OCI-LY1 (cell line): ENCODE measurements at regions not wholly inside any gene's neighbourhood (a gene's known extent, or its start where the extent isn't known, plus 50 kb on each side); places are given as distances from the start of the nearest gene placed in this dataset.

ENCODE experiments used
- H2AFZ ChIP-seq: fragments of 200-600 bp; sonication (generic), shearing (Covaris generic); 2 replicates; pipeline ENCODE4 v1.6.0; 2014; ENCODE audit warnings: antibody characterized with exemption, mild to moderate bottlenecking, low read length
- H3F3A ChIP-seq: fragments of 200-600 bp; sonication (generic), shearing (Covaris generic); 2 replicates; pipeline ENCODE4 v1.6.0; 2014; ENCODE audit warnings: mild to moderate bottlenecking, antibody characterized with exemption, low read length, moderate library complexity; ENCODE audit not compliant: insufficient read depth
- H3K27ac ChIP-seq: fragments of 200-600 bp; sonication (generic); 2 replicates; pipeline ENCODE4 v1.5.1; 2014; ENCODE audit warnings: low read length, mixed run types, mild to moderate bottlenecking, low read depth; ENCODE audit not compliant: poor library complexity, severe bottlenecking
- H3K27me3 ChIP-seq: fragments of 200-600 bp; sonication (generic); 2 replicates; pipeline ENCODE4 v1.6.0; 2014; ENCODE audit warnings: antibody characterized with exemption, mild to moderate bottlenecking, low read length, moderate library complexity; ENCODE audit not compliant: insufficient read depth
- H3K36me3 ChIP-seq: fragments of 200-600 bp; sonication (generic); 2 replicates; pipeline ENCODE4 v1.6.1; 2014; ENCODE audit warnings: mild to moderate bottlenecking, antibody characterized with exemption, low read length, moderate library complexity, mixed read lengths; ENCODE audit not compliant: insufficient read depth
- H3K4me1 ChIP-seq: fragments of 200-600 bp; sonication (generic); 2 replicates; pipeline ENCODE4 v1.5.1; 2014; ENCODE audit warnings: mild to moderate bottlenecking, low read length, moderate library complexity; ENCODE audit not compliant: insufficient read depth, severe bottlenecking
- H3K4me2 ChIP-seq: fragments of 200-600 bp; sonication (generic), shearing (Covaris generic); 2 replicates; pipeline ENCODE4 v1.6.1; 2014; ENCODE audit warnings: low read length
- H3K4me3 ChIP-seq: fragments of 200-600 bp; sonication (generic); 2 replicates; pipeline ENCODE4 v1.5.1; 2014; ENCODE audit warnings: low read length, low read depth, mild to moderate bottlenecking, mixed read lengths; ENCODE audit not compliant: poor library complexity, severe bottlenecking
- H3K79me2 ChIP-seq: fragments of 200-600 bp; shearing (Covaris generic); 2 replicates; pipeline ENCODE4 v1.6.1; 2016; ENCODE audit warnings: mixed run types, low read length, mixed read lengths; ENCODE audit not compliant: insufficient read depth
- H3K9ac ChIP-seq: fragments of 200-600 bp; sonication (generic), shearing (Covaris generic); 2 replicates; pipeline ENCODE4 v1.6.1; 2014; ENCODE audit warnings: mild to moderate bottlenecking, low read length, mixed read lengths
- H3K9me2 ChIP-seq: fragments of 200-600 bp; sonication (generic), shearing (Covaris generic); 2 replicates; pipeline ENCODE4 v1.6.1; 2014; ENCODE audit warnings: low read depth, mild to moderate bottlenecking, low read length, mixed read lengths
- H3K9me3 ChIP-seq: fragments of 200-600 bp; shearing (Covaris generic); 2 replicates; pipeline ENCODE4 v1.6.1; 2014; ENCODE audit warnings: low read length, mixed read lengths
- H4K20me1 ChIP-seq: fragments of 200-600 bp; sonication (generic), shearing (Covaris generic); 2 replicates; pipeline ENCODE4 v1.6.0; 2016; ENCODE audit warnings: mild to moderate bottlenecking, low read length; ENCODE audit not compliant: insufficient read depth
- EZH2 ChIP-seq: fragments of 200-600 bp; sonication (generic), shearing (Covaris generic); IDR thresholded peaks from 2 replicates; pipeline ENCODE4 v1.8.0; 2017; ENCODE audit warnings: borderline replicate concordance, mixed run types, mild to moderate bottlenecking, antibody characterized with exemption, low read length, moderate library complexity, mixed read lengths
- TF ChIP-seq, protein P1 (sequence below): fragments of 200-600 bp; sonication (generic), shearing (Covaris generic); IDR thresholded peaks from 2 replicates; pipeline ENCODE4 v1.5.1; 2017; ENCODE audit warnings: mild to moderate bottlenecking, antibody characterized with exemption, low read length, moderate library complexity, mixed read lengths

DNA sequence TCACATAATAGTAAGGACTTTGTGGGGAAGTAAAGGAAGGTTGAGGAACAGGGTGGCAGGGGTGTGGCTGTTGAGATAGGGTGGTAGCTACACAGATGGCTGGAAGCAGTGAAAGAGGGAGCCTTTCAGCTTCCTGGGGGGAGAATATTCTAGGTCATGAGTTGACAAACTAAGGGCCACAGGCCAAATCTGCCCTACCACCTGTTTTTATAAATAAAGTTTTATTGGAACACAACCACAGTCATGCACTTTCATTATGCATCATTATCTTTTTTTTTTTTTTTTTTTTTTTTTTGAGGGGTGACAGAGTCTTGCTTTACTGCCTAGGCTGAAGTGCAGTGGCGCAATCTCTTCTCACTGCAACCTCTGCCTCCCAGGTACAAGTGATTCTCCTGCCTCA, 243.1 kb downstream of the NFATC2 start:
- H3K4me1 ChIP-seq = no peaks in the 10 kb centered on the region
- H2AFZ ChIP-seq = no peak overlapping the region
- TF ChIP-seq, protein P1, sequence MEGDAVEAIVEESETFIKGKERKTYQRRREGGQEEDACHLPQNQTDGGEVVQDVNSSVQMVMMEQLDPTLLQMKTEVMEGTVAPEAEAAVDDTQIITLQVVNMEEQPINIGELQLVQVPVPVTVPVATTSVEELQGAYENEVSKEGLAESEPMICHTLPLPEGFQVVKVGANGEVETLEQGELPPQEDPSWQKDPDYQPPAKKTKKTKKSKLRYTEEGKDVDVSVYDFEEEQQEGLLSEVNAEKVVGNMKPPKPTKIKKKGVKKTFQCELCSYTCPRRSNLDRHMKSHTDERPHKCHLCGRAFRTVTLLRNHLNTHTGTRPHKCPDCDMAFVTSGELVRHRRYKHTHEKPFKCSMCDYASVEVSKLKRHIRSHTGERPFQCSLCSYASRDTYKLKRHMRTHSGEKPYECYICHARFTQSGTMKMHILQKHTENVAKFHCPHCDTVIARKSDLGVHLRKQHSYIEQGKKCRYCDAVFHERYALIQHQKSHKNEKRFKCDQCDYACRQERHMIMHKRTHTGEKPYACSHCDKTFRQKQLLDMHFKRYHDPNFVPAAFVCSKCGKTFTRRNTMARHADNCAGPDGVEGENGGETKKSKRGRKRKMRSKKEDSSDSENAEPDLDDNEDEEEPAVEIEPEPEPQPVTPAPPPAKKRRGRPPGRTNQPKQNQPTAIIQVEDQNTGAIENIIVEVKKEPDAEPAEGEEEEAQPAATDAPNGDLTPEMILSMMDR = no peak
- no peaks in the 10 kb centered on the region for H4K20me1 ChIP-seq
- no peaks in the 10 kb centered on the region for H3K9me2 ChIP-seq
- H3K36me3 ChIP-seq = no peaks in the 10 kb centered on the region
- H3K79me2 ChIP-seq = no peaks in the 10 kb centered on the region
- H3K9me3 ChIP-seq = peaks cover 13% of the 10 kb centered on the region
- H3F3A ChIP-seq = no peaks in the 10 kb centered on the region
- H3K4me3 ChIP-seq = no peak overlapping the region
- no peak overlapping the region for H3K4me2 ChIP-seq
- H3K27me3 ChIP-seq = peaks cover 3% of the 10 kb centered on the region; the same call in 1 of the 2 replicates
- H3K27ac ChIP-seq = no peak overlapping the region
- no peak overlapping the region for H3K9ac ChIP-seq

DNA sequence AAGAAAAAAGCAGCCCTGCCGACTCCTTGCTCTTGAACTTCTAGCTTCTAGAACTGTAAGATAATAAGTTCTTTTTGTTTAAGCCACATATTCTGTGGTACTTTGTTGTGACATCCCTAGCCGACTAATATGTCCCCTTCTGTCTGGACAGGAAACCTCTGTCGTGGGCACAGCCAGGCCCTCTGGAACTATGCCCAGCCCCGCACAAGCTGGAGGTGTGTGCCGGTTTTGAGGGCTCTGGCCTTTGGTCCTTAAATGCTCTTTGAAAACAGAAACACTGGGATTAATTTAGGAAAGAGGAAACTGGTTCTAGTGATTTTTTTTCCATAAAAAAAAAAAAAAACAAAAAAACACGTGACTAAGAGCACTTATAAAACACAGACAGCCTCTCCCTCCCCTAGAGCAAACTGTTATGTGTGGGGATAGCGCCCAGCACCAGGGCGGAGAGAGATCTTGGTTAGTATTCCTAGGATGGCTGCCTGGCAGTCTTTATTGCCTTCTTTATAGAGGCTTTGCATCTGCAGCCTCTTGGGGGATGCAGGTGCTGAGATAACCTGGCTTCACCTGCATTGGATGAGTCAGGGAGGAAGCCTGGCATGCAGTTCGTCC, 244.3 kb downstream of the NFATC2 start:
- Histone ChIP-seq H3K27ac (no peak overlapping the region), H2AFZ (no peak overlapping the region), H3K4me3 (no peak overlapping the region), H3K9me2 (no peaks in the 10 kb centered on the region), H3F3A (no peaks in the 10 kb centered on the region), H3K9me3 (0 out of 2 replicates have a peak, but pooled peaks cover 3% of the 10 kb centered on the region), H3K4me1 (no peaks in the 10 kb centered on the region), H3K79me2 (no peaks in the 10 kb centered on the region), H3K36me3 (no peaks in the 10 kb centered on the region), H4K20me1 (no peaks in the 10 kb centered on the region), H3K27me3 (no peaks in the 10 kb centered on the region), H3K4me2 (no peak overlapping the region), H3K9ac (no peak overlapping the region)
- TF ChIP-seq, protein P1 = no peak
- no peak for TF ChIP-seq EZH2

DNA sequence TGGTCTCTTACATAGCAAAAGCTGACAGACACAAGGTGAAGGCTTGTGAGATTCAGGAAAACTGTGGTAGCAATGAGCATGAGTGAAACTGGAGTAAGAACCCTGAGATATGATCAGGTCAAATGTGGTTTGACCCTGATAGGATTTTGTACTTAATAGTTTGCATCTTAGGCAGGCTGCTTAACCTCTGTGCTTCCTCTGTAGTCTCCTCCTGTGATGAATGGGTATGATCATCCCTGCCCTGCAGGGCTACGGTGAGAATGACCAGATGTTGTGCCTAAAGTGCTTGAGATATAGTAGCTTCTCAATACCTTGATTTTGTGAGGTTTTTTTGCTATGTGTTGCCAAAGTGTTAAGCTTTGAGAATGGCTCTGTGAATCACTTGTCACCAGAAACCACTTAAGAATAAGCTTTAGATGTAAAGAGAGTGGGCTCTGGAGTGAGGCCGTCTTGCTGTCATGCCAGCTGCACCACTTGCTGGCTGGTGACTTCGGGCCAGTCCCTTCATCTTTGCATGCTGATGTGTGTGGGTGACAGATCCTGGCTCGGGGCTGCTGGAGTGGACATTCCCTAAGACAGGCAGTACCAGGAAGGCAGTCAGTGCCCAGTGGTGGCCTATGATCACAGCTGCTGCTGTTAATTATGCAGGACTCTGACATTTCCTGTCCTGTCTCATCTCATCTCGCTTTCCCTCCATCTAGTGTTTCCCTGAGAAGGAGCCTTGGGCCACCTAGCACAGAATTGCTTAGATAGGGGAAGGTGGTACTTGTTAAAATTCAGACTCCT, 254.7 kb downstream of the NFATC2 start:
- H3K9me3 ChIP-seq = no peaks in the 10 kb centered on the region
- H3K79me2 ChIP-seq = no peaks in the 10 kb centered on the region
- H3K27ac ChIP-seq = no peak overlapping the region
- H3K4me3 ChIP-seq = no peak overlapping the region
- H3K4me1 ChIP-seq = no peaks in the 10 kb centered on the region
- no peaks in the 10 kb centered on the region for H4K20me1 ChIP-seq
- peaks cover 6% of the 10 kb centered on the region for H3K27me3 ChIP-seq
- no peak for TF ChIP-seq EZH2
- TF ChIP-seq, protein P1 = no peak
- no peaks in the 10 kb centered on the region for H3K36me3 ChIP-seq
- H3K9me2 ChIP-seq = no peaks in the 10 kb centered on the region
- no peak overlapping the region for H3K9ac ChIP-seq
- no peaks in the 10 kb centered on the region for H3F3A ChIP-seq
- H2AFZ ChIP-seq = no peak overlapping the region
- no peak overlapping the region for H3K4me2 ChIP-seq
